ENCODE measurements at regions not wholly inside any gene's neighbourhood (a gene's known extent, or its start where the extent isn't known, plus 50 kb on each side); places are given as distances from the start of the nearest gene placed in this dataset.

GRCh38 chr9:1173211-1173610 lies 123.1 kb downstream of the DMRT2 start:
- ChIA-PET POLR2A (no interaction called here), CTCF (no interaction called here)
- no peak overlapping the region for H3K27ac Mint-ChIP-seq
- Histone ChIP-seq H3K9me3 (ENCODE audit: control insufficient read depth in 1 of 2, insufficient read depth in 1 of 2, low read length in 2 of 2) (peaks cover 0 to 11% of the 10 kb centered on the region in 2 experiments), H3K4me3 (ENCODE audit: low read length) (no peak overlapping the region), H3K27ac (ENCODE audit: low read depth in 1 of 2, low read length in 2 of 2) (no peak overlapping the region), H3K4me1 (ENCODE audit: insufficient read depth, low read length) (no peaks in the 10 kb centered on the region), H3K36me3 (ENCODE audit: insufficient read depth, low read length) (no peaks in the 10 kb centered on the region), H3K27me3 (ENCODE audit: control insufficient read depth in 1 of 2, insufficient read depth in 2 of 2, low read length in 2 of 2) (no peaks in the 10 kb centered on the region)
- TF ChIP-seq, protein P1, sequence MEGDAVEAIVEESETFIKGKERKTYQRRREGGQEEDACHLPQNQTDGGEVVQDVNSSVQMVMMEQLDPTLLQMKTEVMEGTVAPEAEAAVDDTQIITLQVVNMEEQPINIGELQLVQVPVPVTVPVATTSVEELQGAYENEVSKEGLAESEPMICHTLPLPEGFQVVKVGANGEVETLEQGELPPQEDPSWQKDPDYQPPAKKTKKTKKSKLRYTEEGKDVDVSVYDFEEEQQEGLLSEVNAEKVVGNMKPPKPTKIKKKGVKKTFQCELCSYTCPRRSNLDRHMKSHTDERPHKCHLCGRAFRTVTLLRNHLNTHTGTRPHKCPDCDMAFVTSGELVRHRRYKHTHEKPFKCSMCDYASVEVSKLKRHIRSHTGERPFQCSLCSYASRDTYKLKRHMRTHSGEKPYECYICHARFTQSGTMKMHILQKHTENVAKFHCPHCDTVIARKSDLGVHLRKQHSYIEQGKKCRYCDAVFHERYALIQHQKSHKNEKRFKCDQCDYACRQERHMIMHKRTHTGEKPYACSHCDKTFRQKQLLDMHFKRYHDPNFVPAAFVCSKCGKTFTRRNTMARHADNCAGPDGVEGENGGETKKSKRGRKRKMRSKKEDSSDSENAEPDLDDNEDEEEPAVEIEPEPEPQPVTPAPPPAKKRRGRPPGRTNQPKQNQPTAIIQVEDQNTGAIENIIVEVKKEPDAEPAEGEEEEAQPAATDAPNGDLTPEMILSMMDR (IDR thresholded peaks at IDR 0.05): no peak
- DNase-seq (no peak), ATAC-seq (ENCODE audit: poor library complexity) (no peak)
- H3K36me3 Mint-ChIP-seq (ENCODE audit: low read depth): no peaks in the 10 kb centered on the region
- no peak overlapping the region for H3K4me3 Mint-ChIP-seq
- intact Hi-C loops (cut with DNase I, micrococcal nuclease): no loop called here
- peaks cover 10% of the 10 kb centered on the region for H3K27me3 Mint-ChIP-seq
- H3K9me3 Mint-ChIP-seq: peaks cover 4% of the 10 kb centered on the region
- no peaks in the 10 kb centered on the region for H3K4me1 Mint-ChIP-seq (ENCODE audit: low read depth)

GRCh38 chr9:1173993-1174392 lies 123.8 kb downstream of the DMRT2 start:
- Histone ChIP-seq H3K36me3 (ENCODE audit: insufficient read depth, low read length) (no peaks in the 10 kb centered on the region), H3K27me3 (ENCODE audit: control insufficient read depth in 1 of 2, insufficient read depth in 2 of 2, low read length in 2 of 2) (no peaks in the 10 kb centered on the region), H3K9me3 (ENCODE audit: control insufficient read depth in 1 of 2, insufficient read depth in 1 of 2, low read length in 2 of 2) (peaks cover 0 to 11% of the 10 kb centered on the region in 2 experiments), H3K4me3 (ENCODE audit: low read length) (no peak overlapping the region), H3K27ac (ENCODE audit: low read depth in 1 of 2, low read length in 2 of 2) (no peak overlapping the region), H3K4me1 (ENCODE audit: insufficient read depth, low read length) (no peaks in the 10 kb centered on the region)
- Mint-ChIP-seq H3K9me3 (peaks cover 4% of the 10 kb centered on the region), H3K27me3 (peaks cover 11% of the 10 kb centered on the region), H3K36me3 (ENCODE audit: low read depth) (no peaks in the 10 kb centered on the region), H3K4me1 (ENCODE audit: low read depth) (no peaks in the 10 kb centered on the region), H3K4me3 (no peak overlapping the region), H3K27ac (no peak overlapping the region)
- TF ChIP-seq, protein P1 (IDR thresholded peaks at IDR 0.05): no peak
- intact Hi-C loops (cut with DNase I, micrococcal nuclease): no loop called here
- ATAC-seq (ENCODE audit: poor library complexity) (no peak), DNase-seq (no peak)
- POLR2A ChIA-PET: no interaction called here
- CTCF ChIA-PET: no interaction called here

GRCh38 chr9:1179366-1179765 lies 129.2 kb downstream of the DMRT2 start:
- Mint-ChIP-seq H3K4me1 (ENCODE audit: low read depth) (no peaks in the 10 kb centered on the region), H3K9me3 (peaks cover 4% of the 10 kb centered on the region), H3K27ac (no peak overlapping the region), H3K36me3 (ENCODE audit: low read depth) (no peaks in the 10 kb centered on the region), H3K27me3 (peaks cover 7% of the 10 kb centered on the region), H3K4me3 (no peak overlapping the region)
- POLR2A ChIA-PET: no interaction called here
- ATAC-seq (ENCODE audit: poor library complexity) (no peak), DNase-seq (no peak)
- Histone ChIP-seq H3K9me3 (ENCODE audit: control insufficient read depth in 1 of 2, insufficient read depth in 1 of 2, low read length in 2 of 2) (peaks cover 0 to 2% of the 10 kb centered on the region in 2 experiments), H3K36me3 (ENCODE audit: insufficient read depth, low read length) (no peaks in the 10 kb centered on the region), H3K27ac (ENCODE audit: low read depth in 1 of 2, low read length in 2 of 2) (no peak overlapping the region), H3K27me3 (ENCODE audit: control insufficient read depth in 1 of 2, insufficient read depth in 2 of 2, low read length in 2 of 2) (no peaks in the 10 kb centered on the region), H3K4me1 (ENCODE audit: insufficient read depth, low read length) (no peaks in the 10 kb centered on the region), H3K4me3 (ENCODE audit: low read length) (no peak overlapping the region)
- intact Hi-C loops (cut with DNase I, micrococcal nuclease): no loop called here
- CTCF ChIA-PET: no interaction called here
- TF ChIP-seq, protein P1 (IDR thresholded peaks at IDR 0.05): no peak
